A549 (cell line): ENCODE measurements at regions not wholly inside any gene's neighbourhood (a gene's known extent, or its start where the extent isn't known, plus 50 kb on each side); places are given as distances from the start of the nearest gene placed in this dataset.

ENCODE experiments used
- ATAC-seq, 2 experiments: fragments of 200-7000 bp in 1 of 2; fragments of >200 bp in 1 of 2; cut with Nextera tagmentation in 1 of 2; cut with Tn5 transposase in 1 of 2; 3 replicates each; pipeline versions ENCODE4 v1.8.0 to v1.9.1; 2018 to 2020; ENCODE audit warnings: mild to moderate bottlenecking in 1 of 2, moderate library complexity in 1 of 2
- CTCF ChIA-PET: fragments of 300-600 bp; sonication (Branson Sonifier 250); formaldehyde crosslinking; extraction: SDS; loops from one replicate; lab custom pipeline; 2021; ENCODE audit warnings: antibody characterized with exemption, inconsistent platforms; lab: Yijun Ruan, JAX
- POLR2A ChIA-PET: fragments of 350-600 bp; formaldehyde crosslinking; extraction: SDS; loops from one replicate; lab custom pipeline; 2021; ENCODE audit warnings: antibody characterized with exemption, inconsistent platforms; lab: Yijun Ruan, JAX
- DNase-seq, 2 experiments: peaks; one replicate each; pipeline versions ENCODE4 v3.0.0 to v3.0.0-alpha.2; 2011 to 2016; ENCODE audit warnings: low read depth in 1 of 2, low spot score in 1 of 2
- FAIRE-seq: peaks from 2 replicates; lab custom pipeline; 2011; peaks lifted over from hg19 to GRCh38; lab: Jason Lieb, UNC
- H3K27ac ChIP-seq, 2 experiments: fragments of >200 bp; sonication (Bioruptor Twin); formaldehyde crosslinking; 3 replicates each; pipeline ENCODE4 v1.5.1; 2016 to 2017
- H3K4me1 ChIP-seq: fragments of >200 bp; sonication (Bioruptor Twin); formaldehyde crosslinking; 3 replicates; pipeline ENCODE4 v1.6.1; 2016
- H3K4me2 ChIP-seq: fragments of >200 bp; sonication (Bioruptor Twin); formaldehyde crosslinking; 3 replicates; pipeline ENCODE4 v1.6.1; 2016
- H3K4me3 ChIP-seq: fragments of >200 bp; sonication (Bioruptor Twin); formaldehyde crosslinking; 3 replicates; pipeline ENCODE4 v1.5.1; 2016
- H3K9me3 ChIP-seq: fragments of >200 bp; sonication (Bioruptor Twin); formaldehyde crosslinking; 3 replicates; pipeline ENCODE4 v1.6.1; 2016
- CEBPB ChIP-seq, 2 experiments: fragments of >200 bp in 1 of 2; sonication (Bioruptor Twin) in 1 of 2; formaldehyde crosslinking in 1 of 2; IDR thresholded peaks; 2 replicates each; pipeline ENCODE4 v1.6.1; 2012 to 2016
- CHD4 ChIP-seq: fragments of 200-600 bp; sonication (generic); IDR thresholded peaks from 2 replicates; pipeline ENCODE4 v1.6.1; 2016; ENCODE audit warnings: antibody characterized with exemption, mild to moderate bottlenecking, borderline replicate concordance
- CTCF ChIP-seq: fragments of >200 bp; sonication (Bioruptor Twin); formaldehyde crosslinking; IDR thresholded peaks from 3 replicates; pipeline ENCODE4 v1.5.1; 2016
- EHF ChIP-seq: fragments of 250-450 bp; sonication (Bioruptor Pico); IDR thresholded peaks from 2 replicates; pipeline ENCODE4 v1.5.0; 2020; ENCODE audit warnings: mild to moderate bottlenecking
- EP300 ChIP-seq, 2 experiments: fragments of >200 bp; sonication (Bioruptor Twin); formaldehyde crosslinking; IDR thresholded peaks; 2 replicates in 1 of 2; 3 replicates in 1 of 2; pipeline ENCODE4 v1.6.1; 2016 to 2017
- FOSL2 ChIP-seq, 2 experiments: fragments of 450-650 bp in 1 of 2; fragments of >200 bp in 1 of 2; sonication (Bioruptor Twin) in 1 of 2; formaldehyde crosslinking; IDR thresholded peaks; 2 replicates each; pipeline versions ENCODE4 v1.5.0 to v1.6.1; 2016 to 2020; ENCODE audit warnings: mild to moderate bottlenecking in 1 of 2, moderate library complexity in 1 of 2
- HEYL ChIP-seq: fragments of 250-450 bp; sonication (Bioruptor Pico); IDR thresholded peaks from 2 replicates; pipeline ENCODE4 v1.8.0; 2021; ENCODE audit warnings: mild to moderate bottlenecking, moderate library complexity
- HOXB13 ChIP-seq: fragments of 250-450 bp; sonication (Bioruptor Pico); IDR thresholded peaks from 2 replicates; pipeline ENCODE4 v1.5.0; 2020; ENCODE audit warnings: low read depth, mild to moderate bottlenecking, moderate library complexity
- JUNB ChIP-seq: fragments of >200 bp; sonication (Bioruptor Twin); formaldehyde crosslinking; IDR thresholded peaks from 2 replicates; pipeline ENCODE4 v1.6.1; 2016
- KDM5A ChIP-seq: fragments of 200-600 bp; sonication (generic); IDR thresholded peaks from 2 replicates; pipeline ENCODE4 v1.6.1; 2016; ENCODE audit warnings: antibody characterized with exemption, mild to moderate bottlenecking
- PBX3 ChIP-seq: IDR thresholded peaks from 2 replicates; pipeline ENCODE4 v1.6.1; 2012
- RAD21 ChIP-seq, 2 experiments: fragments of >200 bp in 1 of 2; sonication (Bioruptor Twin) in 1 of 2; formaldehyde crosslinking in 1 of 2; IDR thresholded peaks in 1 of 2; conservative IDR thresholded peaks in 1 of 2; 2 replicates in 1 of 2; 3 replicates in 1 of 2; pipeline ENCODE4 v1.6.1; 2012 to 2018; ENCODE audit warnings: inconsistent platforms in 1 of 2
- RCOR1 ChIP-seq: fragments of 150-350 bp; IDR thresholded peaks from 2 replicates; pipeline ENCODE4 v1.6.1; 2014; ENCODE audit warnings: antibody characterized with exemption, low read length, low read depth
- SMC3 ChIP-seq: fragments of >200 bp; sonication (Bioruptor Twin); formaldehyde crosslinking; IDR thresholded peaks from 3 replicates; pipeline ENCODE4 v1.6.1; 2018; ENCODE audit warnings: inconsistent platforms
- TP53 ChIP-seq: fragments of 250-450 bp; sonication (Bioruptor Pico); IDR thresholded peaks from 2 replicates; pipeline ENCODE4 v1.5.0; 2021; ENCODE audit warnings: mild to moderate bottlenecking, moderate library complexity
- WGBS: methylation state at CpG from one replicate; pipeline ENCODE4 v1.1.6; 2017; ENCODE audit errors: missing lambda C conversion rate; 5-methylcytosine and 5-hydroxymethylcytosine counted together

- CTCF ChIA-PET = no interaction called here
- no peak for FAIRE-seq
- H3K4me1 ChIP-seq = peaks cover 53% of the 10 kb centered on the region
Measured at GRCh38 chr6:144338951-144339700, 54.0 kb downstream of the UTRN start.

GRCh38 chr6:144339859-144340452 lies 54.8 kb downstream of the UTRN start:
- Histone ChIP-seq H3K4me3 (no peak overlapping the region), H3K9me3 (no peaks in the 10 kb centered on the region), H3K4me1 (peaks cover 62% of the 10 kb centered on the region), H3K27ac (peak overlapping the region; percentile 75 to 84), H3K4me2 (peak overlapping the region; percentile 71)
- TF ChIP-seq KDM5A (no peak), CTCF (no peak), RCOR1 (no peak), PBX3 (no peak), RAD21 (conservative IDR thresholded peaks at IDR 0.05 in 1 of 2, IDR thresholded peaks at IDR 0.05 in 1 of 2) (no peak), FOSL2 (IDR thresholded peaks at IDR 0.05) (no peak), FOSL2 (CRISPR knock-in tag; IDR thresholded peaks at IDR 0.05) (no peak), HOXB13 (CRISPR knock-in tag) (no peak), EP300 (IDR thresholded peaks at IDR 0.05) (no peak), HEYL (no peak), TP53 (CRISPR knock-in tag) (no peak), CHD4 (no peak)
- 94% methylated on average over 12 of the region's 12 CpGs for WGBS
- DNase-seq (no peak), ATAC-seq (no peak), FAIRE-seq (no peak)
- ChIA-PET POLR2A (no interaction called here), CTCF (no interaction called here)

More at GRCh38 chr6:144338951-144339700, 54.0 kb downstream of the UTRN start:
- POLR2A ChIA-PET = no interaction called here
- DNase-seq (no peak), ATAC-seq (no peak)
- Histone ChIP-seq H3K9me3 (no peaks in the 10 kb centered on the region), H3K4me2 (no peak overlapping the region), H3K27ac (no peak overlapping the region), H3K4me3 (no peak overlapping the region)
- TF ChIP-seq PBX3 (no peak), TP53 (CRISPR knock-in tag) (no peak), SMC3 (no peak)

- Histone ChIP-seq H3K4me3 (no peak overlapping the region), H3K27ac (peak overlapping the region; percentile 75 to 84), H3K9me3 (no peaks in the 10 kb centered on the region), H3K4me2 (peak overlapping the region; percentile 71), H3K4me1 (peaks cover 62% of the 10 kb centered on the region)
- CTCF ChIA-PET = no interaction called here
- POLR2A ChIA-PET = no interaction called here
- FAIRE-seq (no peak), DNase-seq (peak in 1 of 2 experiments; percentile 37), ATAC-seq (peak in 1 of 2 experiments; percentile 36; a peak in 1 of 6 replicates)
- WGBS = 48% methylated on average over 5 of the region's 5 CpGs
- TF ChIP-seq KDM5A (no peak), EHF (CRISPR knock-in tag) (no peak), JUNB (peak; percentile 43; the same call in 1 of the 2 replicates), FOSL2 (IDR thresholded peaks at IDR 0.05) (peak; percentile 17; the same call in 1 of the 2 replicates), FOSL2 (CRISPR knock-in tag; IDR thresholded peaks at IDR 0.05) (peak; percentile 87), CEBPB (IDR thresholded peaks at IDR 0.05) (peak; percentile 9 to 36; a peak in 1 of 4 replicates)
Measured at GRCh38 chr6:144340541-144341371, 55.6 kb downstream of the UTRN start.
